ENCODE measurements at regions not wholly inside any gene's neighbourhood (a gene's known extent, or its start where the extent isn't known, plus 50 kb on each side); places are given as distances from the start of the nearest gene placed in this dataset.

DNA sequence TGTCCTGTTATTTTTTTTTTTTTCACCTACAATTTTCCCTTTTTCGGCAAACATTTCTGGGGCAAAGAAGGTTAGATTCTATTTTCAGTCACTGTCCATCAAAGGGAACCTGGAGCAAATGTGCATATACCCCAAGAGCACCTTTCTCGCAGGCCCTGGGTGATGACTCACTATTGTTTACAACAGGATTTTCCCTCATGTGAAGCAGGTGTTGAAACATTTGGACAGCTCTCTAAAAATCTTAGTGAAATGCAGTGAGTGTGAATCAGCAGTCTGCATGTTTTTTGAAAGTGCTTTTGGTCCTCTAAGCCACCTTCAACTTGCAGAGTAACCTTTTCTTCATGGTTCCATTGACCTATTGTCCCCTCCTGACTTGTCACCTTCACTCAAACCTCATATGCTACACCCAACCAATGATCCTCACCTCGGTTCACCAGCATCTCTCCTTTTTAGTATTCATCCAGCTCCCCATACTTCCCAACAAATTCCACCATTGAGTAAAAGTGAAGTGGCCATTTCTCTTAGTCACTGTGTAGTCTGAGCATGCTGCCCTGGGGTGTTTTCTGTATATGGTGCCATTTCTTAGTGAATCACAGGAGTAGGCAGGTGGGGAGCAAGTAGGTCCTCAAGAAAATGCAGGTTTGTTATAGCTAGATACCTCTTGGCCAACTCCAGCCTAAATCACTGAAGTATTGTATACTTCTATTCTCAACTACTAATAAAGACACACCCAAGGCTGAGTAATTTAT lies 260.2 kb downstream of the BMP4 start:
- TF ChIP-seq, protein P1, sequence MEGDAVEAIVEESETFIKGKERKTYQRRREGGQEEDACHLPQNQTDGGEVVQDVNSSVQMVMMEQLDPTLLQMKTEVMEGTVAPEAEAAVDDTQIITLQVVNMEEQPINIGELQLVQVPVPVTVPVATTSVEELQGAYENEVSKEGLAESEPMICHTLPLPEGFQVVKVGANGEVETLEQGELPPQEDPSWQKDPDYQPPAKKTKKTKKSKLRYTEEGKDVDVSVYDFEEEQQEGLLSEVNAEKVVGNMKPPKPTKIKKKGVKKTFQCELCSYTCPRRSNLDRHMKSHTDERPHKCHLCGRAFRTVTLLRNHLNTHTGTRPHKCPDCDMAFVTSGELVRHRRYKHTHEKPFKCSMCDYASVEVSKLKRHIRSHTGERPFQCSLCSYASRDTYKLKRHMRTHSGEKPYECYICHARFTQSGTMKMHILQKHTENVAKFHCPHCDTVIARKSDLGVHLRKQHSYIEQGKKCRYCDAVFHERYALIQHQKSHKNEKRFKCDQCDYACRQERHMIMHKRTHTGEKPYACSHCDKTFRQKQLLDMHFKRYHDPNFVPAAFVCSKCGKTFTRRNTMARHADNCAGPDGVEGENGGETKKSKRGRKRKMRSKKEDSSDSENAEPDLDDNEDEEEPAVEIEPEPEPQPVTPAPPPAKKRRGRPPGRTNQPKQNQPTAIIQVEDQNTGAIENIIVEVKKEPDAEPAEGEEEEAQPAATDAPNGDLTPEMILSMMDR (IDR thresholded peaks at IDR 0.05; ENCODE audit: low read depth, low read length, poor library complexity, severe bottlenecking) = no peak
- no peak for TF ChIP-seq EZH2phosphoT487 (IDR thresholded peaks at IDR 0.05; ENCODE audit: borderline replicate concordance, low read length)

All from DOHH2 (cell line).